ENCODE measurements at regions not wholly inside any gene's neighbourhood (a gene's known extent, or its start where the extent isn't known, plus 50 kb on each side); places are given as distances from the start of the nearest gene placed in this dataset.

DNA sequence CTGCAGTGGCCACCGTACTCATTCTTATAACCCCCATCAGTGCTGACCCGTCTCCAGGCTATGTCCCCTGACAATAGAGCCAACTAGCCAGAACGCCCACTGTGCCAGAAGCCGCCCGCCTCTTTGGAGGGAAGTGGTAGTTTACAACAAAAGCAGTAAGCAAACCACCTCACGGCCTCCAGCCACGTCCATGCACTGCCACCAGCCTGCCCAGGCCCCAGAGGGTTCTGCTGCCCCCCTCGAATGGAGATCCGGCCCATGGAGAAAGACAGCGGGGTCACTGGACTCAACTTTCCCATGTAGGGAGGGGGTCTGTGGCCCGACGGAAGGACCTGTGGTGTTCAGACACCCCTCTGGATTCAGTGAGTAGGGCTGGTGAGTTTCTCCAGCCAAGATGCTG, 340.3 kb downstream of the CTTN start:
- no peak for ATAC-seq (replicated peaks in 6 of 8)
- WGBS, 10 experiments = 90 to 100% (median 100%) methylated on average over 1 to 3 of the region's 12 CpGs; no CpG with 5 or more reads in 7 of the 10 experiments
- no peak overlapping the region for H3K4me3 ChIP-seq
- in situ Hi-C loops (cut with MboI; ENCODE audit: low pct_unique_long_range_greater_than_20kb in 2 of 9, low sequenced_read_pairs in 9 of 9, unreplicated experiment in 9 of 9) = no loop called here
- H3K27ac ChIP-seq = no peak overlapping the region
- peaks cover 8 to 33% of the 10 kb centered on the region in 2 donors for H3K4me1 ChIP-seq (replicated peaks in 1 of 2)

GRCh38 chr11:70739091-70739490, 340.8 kb downstream of the CTTN start:
- peaks cover 8 to 31% of the 10 kb centered on the region in 2 donors for H3K4me1 ChIP-seq (replicated peaks in 1 of 2)
- no peak overlapping the region for H3K27ac ChIP-seq
- no peak for ATAC-seq (replicated peaks in 6 of 8)
- H3K4me3 ChIP-seq = no peak overlapping the region
- 70 to 94% methylated on average over 2 to 5 of the region's 8 CpGs; no CpG with 5 or more reads in 8 of the 10 experiments for WGBS, 10 experiments
- in situ Hi-C loops (cut with MboI; ENCODE audit: low pct_unique_long_range_greater_than_20kb in 2 of 9, low sequenced_read_pairs in 9 of 9, unreplicated experiment in 9 of 9) = no loop called here

DNA sequence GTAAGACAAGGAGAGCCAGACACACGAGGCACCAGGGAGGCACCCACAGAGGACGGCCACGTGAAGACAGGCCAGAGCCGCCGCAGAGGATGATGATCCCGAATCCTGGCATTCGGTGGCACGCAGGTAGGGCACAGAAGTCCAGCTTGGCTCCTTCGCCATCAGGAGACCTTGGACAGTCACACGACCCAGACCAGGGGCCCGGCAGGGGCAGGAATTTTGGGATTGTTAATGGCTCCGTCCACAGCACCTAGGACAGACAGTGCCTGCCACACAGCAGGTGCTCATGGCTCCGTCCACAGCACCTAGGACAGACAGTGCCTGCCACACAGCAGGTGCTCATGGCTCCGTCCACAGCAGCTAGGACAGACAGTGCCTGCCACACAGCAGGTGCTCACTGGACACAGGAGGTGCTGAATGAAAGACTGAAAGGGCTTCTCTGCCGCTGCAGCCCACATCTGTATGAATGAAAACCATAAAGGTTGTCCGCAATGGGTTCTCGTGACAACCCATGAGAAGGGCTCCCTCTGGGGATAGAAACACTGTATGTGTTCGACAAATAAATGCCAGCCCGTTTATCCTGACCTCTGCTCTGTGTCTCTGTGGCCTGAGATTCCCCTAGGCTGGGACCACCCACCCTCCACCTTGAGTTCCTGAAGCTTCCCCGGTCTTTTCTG, 341.6 kb downstream of the CTTN start:
- H3K4me1 ChIP-seq (replicated peaks in 1 of 2) = peaks cover 8 to 22% of the 10 kb centered on the region in 2 donors
- in situ Hi-C loops (cut with MboI; ENCODE audit: low pct_unique_long_range_greater_than_20kb in 2 of 9, low sequenced_read_pairs in 9 of 9, unreplicated experiment in 9 of 9) = no loop called here
- H3K4me3 ChIP-seq = no peak overlapping the region
- ATAC-seq (replicated peaks in 6 of 8) = peak in 5 of 8 experiments; percentile 49 to 74 (median 55)
- H3K27ac ChIP-seq = no peak overlapping the region
- WGBS, 10 experiments = 49 to 100% (median 81%) methylated on average over 1 to 10 of the region's 20 CpGs; no CpG with 5 or more reads in 2 of the 10 experiments

GRCh38 chr11:70740488-70740851, 342.1 kb downstream of the CTTN start:
- peak in 5 of 8 experiments; percentile 35 to 66 (median 52) for ATAC-seq (replicated peaks in 6 of 8)
- H3K4me3 ChIP-seq = no peak overlapping the region
- in situ Hi-C loops (cut with MboI; ENCODE audit: low pct_unique_long_range_greater_than_20kb in 2 of 9, low sequenced_read_pairs in 9 of 9, unreplicated experiment in 9 of 9) = no loop called here
- 0 to 41% (median 10%) methylated on average over 1 to 2 of the region's 6 CpGs; no CpG with 5 or more reads in 7 of the 10 experiments for WGBS, 10 experiments
- H3K27ac ChIP-seq = no peak overlapping the region
- peaks cover 8 to 20% of the 10 kb centered on the region in 2 donors for H3K4me1 ChIP-seq (replicated peaks in 1 of 2)

GRCh38 chr11:70741085-70741484, 342.8 kb downstream of the CTTN start:
- ATAC-seq (replicated peaks in 6 of 8) = no peak
- in situ Hi-C loops (cut with MboI; ENCODE audit: low pct_unique_long_range_greater_than_20kb in 2 of 9, low sequenced_read_pairs in 9 of 9, unreplicated experiment in 9 of 9) = no loop called here
- Histone ChIP-seq H3K27ac (no peak overlapping the region), H3K4me3 (no peak overlapping the region), H3K4me1 (replicated peaks in 1 of 2) (peaks cover 8 to 20% of the 10 kb centered on the region in 2 donors)
- 17 to 100% (median 80%) methylated on average over 1 to 3 of the region's 3 CpGs; no CpG with 5 or more reads in 1 of the 10 experiments for WGBS, 10 experiments

DNA sequence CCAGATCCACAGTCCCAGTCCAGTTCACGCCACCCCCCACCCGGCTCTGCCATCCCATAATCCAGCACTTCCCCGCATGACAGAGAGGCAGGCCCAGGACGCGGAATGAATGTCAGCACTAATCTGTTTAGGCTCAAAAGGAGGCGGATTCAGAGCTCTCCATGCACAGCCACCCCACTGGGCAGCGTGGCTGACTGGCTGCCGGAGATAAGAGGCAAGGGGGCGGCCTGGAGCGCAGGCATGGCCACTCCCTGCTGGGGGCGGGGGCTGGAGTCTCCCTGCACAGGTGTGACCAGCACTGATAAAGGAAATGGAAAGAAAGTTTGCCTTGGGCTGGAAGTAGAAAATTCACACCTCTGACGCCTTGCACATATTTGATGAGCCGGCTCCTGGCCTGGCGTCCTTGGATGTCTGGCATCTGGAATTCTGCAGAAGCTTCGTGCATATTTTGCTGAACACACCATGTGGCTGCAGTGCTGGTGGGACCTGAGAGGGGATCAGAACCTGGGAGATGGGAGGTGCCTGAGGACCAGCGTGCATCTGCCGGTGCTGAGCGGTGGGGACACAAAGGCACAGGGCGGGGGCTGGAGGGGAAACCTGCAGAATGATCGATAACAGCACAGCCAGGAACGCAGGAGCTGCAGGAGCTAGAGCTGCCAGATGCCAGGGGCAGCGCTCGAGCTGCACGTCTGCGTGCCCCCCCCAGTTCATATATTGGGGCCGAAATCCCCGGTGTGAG, 344.4 kb downstream of the CTTN start:
- H3K27ac ChIP-seq = no peak overlapping the region
- no peak overlapping the region for H3K4me3 ChIP-seq
- peaks cover 8 to 20% of the 10 kb centered on the region in 2 donors for H3K4me1 ChIP-seq (replicated peaks in 1 of 2)
- ATAC-seq (replicated peaks in 6 of 8) = peak in 5 of 8 experiments; percentile 68 to 87 (median 84)
- 10 to 51% (median 34%) methylated on average over 2 to 10 of the region's 27 CpGs; no CpG with 5 or more reads in 6 of the 10 experiments for WGBS, 10 experiments
- in situ Hi-C loops (cut with MboI; ENCODE audit: low pct_unique_long_range_greater_than_20kb in 2 of 9, low sequenced_read_pairs in 9 of 9, unreplicated experiment in 9 of 9) = no loop called here

DNA sequence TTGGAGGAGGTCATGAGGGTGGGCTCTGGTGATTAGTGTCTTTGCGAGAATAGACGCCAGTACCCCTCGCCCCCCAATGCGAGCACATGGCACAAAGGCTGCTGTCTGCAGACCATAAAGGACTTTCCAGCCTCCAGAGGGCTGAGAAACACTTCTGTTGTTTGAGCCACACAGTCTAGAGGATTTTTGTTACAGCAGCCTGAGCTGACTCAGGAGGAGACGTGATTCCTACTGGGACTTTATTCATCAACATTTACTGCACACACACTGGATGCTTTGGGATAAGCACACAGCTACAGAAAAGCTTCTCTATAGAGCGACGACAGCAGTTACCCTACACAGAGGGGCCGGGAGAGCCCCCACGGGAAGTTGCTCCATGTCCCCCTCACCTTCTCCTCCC, 345.0 kb downstream of the CTTN start:
- Histone ChIP-seq H3K27ac (no peak overlapping the region), H3K4me1 (replicated peaks in 1 of 2) (peaks cover 8 to 20% of the 10 kb centered on the region in 2 donors), H3K4me3 (no peak overlapping the region)
- no peak for ATAC-seq (replicated peaks in 6 of 8)
- in situ Hi-C loops (cut with MboI; ENCODE audit: low pct_unique_long_range_greater_than_20kb in 2 of 9, low sequenced_read_pairs in 9 of 9, unreplicated experiment in 9 of 9) = no loop called here
- WGBS, 10 experiments = 0 to 100% (median 100%) methylated on average over 1 to 4 of the region's 9 CpGs; no CpG with 5 or more reads in 3 of the 10 experiments

DNA sequence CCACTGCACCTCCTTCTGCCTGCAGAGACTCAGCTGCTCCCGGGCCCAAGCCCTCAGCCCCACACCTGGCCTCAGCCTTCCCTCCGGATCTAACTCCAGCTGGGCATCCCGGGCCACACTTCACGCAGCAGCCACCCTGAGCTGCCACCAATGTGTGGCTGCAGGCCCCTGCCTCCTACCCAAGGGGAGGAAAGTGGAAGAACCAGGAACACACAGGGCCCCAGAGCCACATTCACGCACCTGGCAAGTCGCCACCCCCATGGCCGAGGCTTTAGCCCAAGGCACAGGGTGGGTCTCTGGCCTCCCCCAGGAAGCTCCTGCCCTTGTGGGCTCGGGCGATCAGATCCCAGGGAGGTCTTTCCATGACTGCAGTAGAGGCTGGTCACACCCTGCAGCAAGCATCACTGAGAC, 345.6 kb downstream of the CTTN start:
- 0 to 91% (median 83%) methylated on average over 1 to 8 of the region's 9 CpGs; no CpG with 5 or more reads in 7 of the 10 experiments for WGBS, 10 experiments
- H3K4me3 ChIP-seq = no peak overlapping the region
- ATAC-seq (replicated peaks in 6 of 8) = no peak
- in situ Hi-C loops (cut with MboI; ENCODE audit: low pct_unique_long_range_greater_than_20kb in 2 of 9, low sequenced_read_pairs in 9 of 9, unreplicated experiment in 9 of 9) = no loop called here
- peaks cover 8 to 20% of the 10 kb centered on the region in 2 donors for H3K4me1 ChIP-seq (replicated peaks in 1 of 2)
- H3K27ac ChIP-seq = no peak overlapping the region

DNA sequence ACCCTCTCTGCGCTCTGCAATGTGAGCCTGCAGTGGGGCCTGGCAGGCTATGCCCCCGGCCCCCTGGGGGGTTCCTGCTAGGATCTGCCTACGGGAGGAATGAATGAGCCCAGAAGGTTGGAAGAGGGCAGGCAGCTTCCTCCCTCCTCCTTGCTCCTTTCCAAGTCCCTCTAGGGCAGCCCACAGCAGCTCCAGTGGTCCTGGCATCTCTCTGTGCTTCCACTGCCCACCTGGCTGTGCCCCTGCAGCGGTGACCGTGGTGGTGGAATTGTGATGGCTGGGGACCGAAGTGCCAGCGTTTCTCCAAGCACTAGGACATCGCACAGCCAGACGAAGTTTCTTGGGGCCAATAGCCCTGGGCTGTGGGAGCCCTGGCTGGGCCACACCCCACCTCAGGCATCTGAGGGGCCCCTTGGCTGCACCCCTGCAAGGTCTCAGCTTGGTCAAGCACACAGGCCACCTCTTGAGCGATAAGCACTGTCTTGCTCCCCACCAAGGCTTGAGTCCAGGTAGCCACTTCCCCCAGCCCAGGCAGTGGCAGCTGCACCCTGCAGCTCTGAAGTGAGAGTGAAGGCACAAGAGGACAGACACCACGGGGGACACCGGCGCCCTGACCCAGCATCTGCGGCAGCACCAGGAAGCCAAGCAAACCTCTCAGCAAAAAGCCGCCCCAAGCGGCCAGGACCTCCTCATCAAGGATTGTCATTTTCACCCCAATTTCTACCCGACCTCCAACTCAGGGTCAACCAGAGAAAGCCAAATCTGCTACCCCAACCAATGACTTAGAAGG, 346.3 kb downstream of the CTTN start:
- in situ Hi-C loops (cut with MboI; ENCODE audit: low pct_unique_long_range_greater_than_20kb in 2 of 9, low sequenced_read_pairs in 9 of 9, unreplicated experiment in 9 of 9) = no loop called here

DNA sequence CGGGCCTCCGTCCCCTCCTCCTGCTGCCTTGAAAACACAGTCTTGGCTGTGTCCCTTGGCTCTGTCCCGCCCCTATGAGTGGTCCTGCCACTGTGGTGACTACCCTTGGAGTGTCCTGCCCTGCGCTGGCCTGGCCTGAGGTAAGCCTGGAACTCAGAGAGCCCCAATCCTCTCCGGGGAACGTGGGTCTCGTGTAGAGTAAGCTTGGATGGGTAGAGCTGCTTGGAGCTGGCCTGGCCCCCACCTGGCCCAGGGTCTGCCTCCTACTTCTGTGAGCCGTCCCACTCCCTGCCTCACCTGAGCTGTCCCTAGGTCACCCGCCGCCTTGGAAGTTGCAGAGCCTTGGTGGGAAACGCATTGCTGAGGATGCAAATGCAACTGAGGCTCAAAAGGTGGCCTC, 347.1 kb downstream of the CTTN start:
- in situ Hi-C loops (cut with MboI; ENCODE audit: low pct_unique_long_range_greater_than_20kb in 2 of 9, low sequenced_read_pairs in 9 of 9, unreplicated experiment in 9 of 9) = no loop called here
- ATAC-seq (replicated peaks in 6 of 8) = no peak
- WGBS, 10 experiments = 30 to 100% (median 58%) methylated on average over 2 to 6 of the region's 11 CpGs; no CpG with 5 or more reads in 6 of the 10 experiments
- no peak overlapping the region for H3K27ac ChIP-seq
- H3K4me1 ChIP-seq (replicated peaks in 1 of 2) = peaks cover 8 to 12% of the 10 kb centered on the region in 2 donors
- H3K4me3 ChIP-seq = no peak overlapping the region

More for the DNA sequence above, 346.3 kb downstream of the CTTN start:
- 50 to 93% (median 65%) methylated on average over 2 to 7 of the region's 17 CpGs; no CpG with 5 or more reads in 4 of the 10 experiments for WGBS, 10 experiments
- Histone ChIP-seq H3K27ac (no peak overlapping the region), H3K4me3 (no peak overlapping the region), H3K4me1 (replicated peaks in 1 of 2) (peaks cover 8 to 20% of the 10 kb centered on the region in 2 donors)
- ATAC-seq (replicated peaks in 6 of 8) = no peak

DNA sequence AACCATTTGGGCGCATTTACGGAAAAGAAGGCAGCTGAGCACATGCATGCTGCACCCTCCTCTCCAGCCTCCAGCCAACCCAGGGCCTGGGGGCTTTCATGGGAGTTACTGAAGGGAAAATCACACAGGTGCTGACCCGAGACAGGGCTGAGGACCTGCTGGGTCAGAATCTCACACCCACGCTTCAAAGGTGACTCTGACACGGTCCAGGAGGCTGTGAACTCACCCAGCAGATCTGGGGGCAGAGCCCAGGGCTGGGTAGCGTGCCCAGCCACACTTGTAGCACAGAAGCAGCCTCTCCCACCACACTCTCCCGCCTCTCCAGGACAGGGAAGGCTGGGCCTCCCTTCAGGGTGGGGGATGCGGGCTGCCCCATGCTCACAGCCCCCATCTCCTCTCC, 347.6 kb downstream of the CTTN start:
- no peak for ATAC-seq (replicated peaks in 6 of 8)
- in situ Hi-C loops (cut with MboI; ENCODE audit: low pct_unique_long_range_greater_than_20kb in 2 of 9, low sequenced_read_pairs in 9 of 9, unreplicated experiment in 9 of 9) = no loop called here
- Histone ChIP-seq H3K27ac (no peak overlapping the region), H3K4me1 (replicated peaks in 1 of 2) (peaks cover 8 to 10% of the 10 kb centered on the region in 2 donors), H3K4me3 (no peak overlapping the region)
- 48 to 100% (median 90%) methylated on average over 1 to 4 of the region's 8 CpGs; no CpG with 5 or more reads in 7 of the 10 experiments for WGBS, 10 experiments

- no peak overlapping the region for H3K4me3 ChIP-seq
- WGBS, 10 experiments = 90% methylated on average over 2 of the region's 11 CpGs; no CpG with 5 or more reads in 9 of the 10 experiments
- H3K4me1 ChIP-seq (replicated peaks in 1 of 2) = peaks cover 8 to 10% of the 10 kb centered on the region in 2 donors
- H3K27ac ChIP-seq = no peak overlapping the region
- in situ Hi-C loops (cut with MboI; ENCODE audit: low pct_unique_long_range_greater_than_20kb in 2 of 9, low sequenced_read_pairs in 9 of 9, unreplicated experiment in 9 of 9) = no loop called here
- no peak for ATAC-seq (replicated peaks in 6 of 8)
These were observed 348.0 kb downstream of the CTTN start for GRCh38 chr11:70746351-70746750.

- 28 to 100% (median 60%) methylated on average over 1 to 3 of the region's 4 CpGs; no CpG with 5 or more reads in 7 of the 10 experiments for WGBS, 10 experiments
- in situ Hi-C loops (cut with MboI; ENCODE audit: low pct_unique_long_range_greater_than_20kb in 2 of 9, low sequenced_read_pairs in 9 of 9, unreplicated experiment in 9 of 9) = no loop called here
- H3K4me3 ChIP-seq = no peak overlapping the region
- no peak overlapping the region for H3K27ac ChIP-seq
- H3K4me1 ChIP-seq (replicated peaks in 1 of 2) = peaks cover 6 to 7% of the 10 kb centered on the region in 2 donors
- no peak for ATAC-seq (replicated peaks in 6 of 8)
These were observed 349.0 kb downstream of the CTTN start for GRCh38 chr11:70747285-70747684.
